ENCODE measurements at regions not wholly inside any gene's neighbourhood (a gene's known extent, or its start where the extent isn't known, plus 50 kb on each side); places are given as distances from the start of the nearest gene placed in this dataset.
"Not testable (repeated sequence)": the region's sequence is repeated elsewhere in the genome, so short reads cannot be mapped to it uniquely, and the experiment has no call there.

GRCh38 chr10:64175271-64175962, 654.2 kb downstream of the REEP3 start:
- intact Hi-C loops (cut with micrococcal nuclease): no loop called here

GRCh38 chr10:64182671-64183070, 661.5 kb downstream of the REEP3 start:
- intact Hi-C loops (cut with micrococcal nuclease): no loop called here

- intact Hi-C loops (cut with micrococcal nuclease): no loop called here
Observed at GRCh38 chr10:64191286-64191685, 670.1 kb downstream of the REEP3 start.

GRCh38 chr10:64196638-64197315, 675.6 kb downstream of the REEP3 start:
- intact Hi-C loops (cut with micrococcal nuclease): no loop called here

GRCh38 chr10:64201936-64202335, 680.7 kb downstream of the REEP3 start:
- intact Hi-C loops (cut with micrococcal nuclease): no loop called here

- intact Hi-C loops (cut with micrococcal nuclease): not testable (repeated sequence)
Observed at GRCh38 chr10:64204504-64204903, 683.3 kb downstream of the REEP3 start.

- intact Hi-C loops (cut with micrococcal nuclease): no loop called here
Observed at GRCh38 chr10:64206409-64206808, 685.2 kb downstream of the REEP3 start.

GRCh38 chr10:64209561-64209960, 688.4 kb downstream of the REEP3 start:
- intact Hi-C loops (cut with micrococcal nuclease): no loop called here

GRCh38 chr10:64210211-64210610, 689.0 kb downstream of the REEP3 start:
- intact Hi-C loops (cut with micrococcal nuclease): no loop called here

- intact Hi-C loops (cut with micrococcal nuclease): no loop called here
Observed at GRCh38 chr10:64211466-64211865, 690.3 kb downstream of the REEP3 start.

GRCh38 chr10:64215088-64215487, 693.9 kb downstream of the REEP3 start:
- intact Hi-C loops (cut with micrococcal nuclease): no loop called here

- intact Hi-C loops (cut with micrococcal nuclease): no loop called here
Observed at GRCh38 chr10:64219271-64220025, 698.2 kb downstream of the REEP3 start.

- intact Hi-C loops (cut with micrococcal nuclease): no loop called here
Observed at GRCh38 chr10:64234489-64234888, 713.3 kb downstream of the REEP3 start.

GRCh38 chr10:64257704-64258103, 736.5 kb downstream of the REEP3 start:
- intact Hi-C loops (cut with micrococcal nuclease): no loop called here

- intact Hi-C loops (cut with micrococcal nuclease): no loop called here
Observed at GRCh38 chr10:64261092-64261491, 739.9 kb downstream of the REEP3 start.

GRCh38 chr10:64261676-64262075, 740.5 kb downstream of the REEP3 start:
- intact Hi-C loops (cut with micrococcal nuclease): no loop called here

- intact Hi-C loops (cut with micrococcal nuclease): no loop called here
Observed at GRCh38 chr10:64265961-64266360, 744.8 kb downstream of the REEP3 start.

GRCh38 chr10:64271508-64271907, 750.3 kb downstream of the REEP3 start:
- intact Hi-C loops (cut with micrococcal nuclease): no loop called here

GRCh38 chr10:64271983-64272382, 750.8 kb downstream of the REEP3 start:
- intact Hi-C loops (cut with micrococcal nuclease): no loop called here

GRCh38 chr10:64275001-64275400, 753.8 kb downstream of the REEP3 start:
- intact Hi-C loops (cut with micrococcal nuclease): no loop called here

- intact Hi-C loops (cut with micrococcal nuclease): no loop called here
Observed at GRCh38 chr10:64275774-64276173, 754.6 kb downstream of the REEP3 start.

GRCh38 chr10:64277536-64277935, 756.3 kb downstream of the REEP3 start:
- intact Hi-C loops (cut with micrococcal nuclease): no loop called here
